ENCODE measurements at regions not wholly inside any gene's neighbourhood (a gene's known extent, or its start where the extent isn't known, plus 50 kb on each side); places are given as distances from the start of the nearest gene placed in this dataset.

GRCh38 chrX:114077773-114078172, 506.1 kb upstream of the HTR2C start:
- no peak for DNase-seq (ENCODE audit: low read depth in 1 of 2, low spot score in 1 of 2)
- Histone ChIP-seq H3K27me3 (ENCODE audit: insufficient read depth, poor library complexity, severe bottlenecking) (no peaks in the 10 kb centered on the region), H3K4me3 (replicated peaks; ENCODE audit: insufficient read depth, low read length) (no peak overlapping the region), H3K27ac (replicated peaks) (no peak overlapping the region)
- TF ChIP-seq CTCF (IDR thresholded peaks at IDR 0.05; ENCODE audit: insufficient read depth, low read length) (no peak), REST (IDR thresholded peaks at IDR 0.05; ENCODE audit: insufficient replicate concordance, low read depth) (no peak), SPI1 (IDR thresholded peaks at IDR 0.05; ENCODE audit: borderline replicate concordance, low read depth) (no peak), POLR2AphosphoS5 (IDR thresholded peaks at IDR 0.05; ENCODE audit: low read depth) (no peak), GABPA (IDR thresholded peaks at IDR 0.05; ENCODE audit: low read depth) (no peak)

- Histone ChIP-seq H3K27me3 (ENCODE audit: insufficient read depth, poor library complexity, severe bottlenecking) (no peaks in the 10 kb centered on the region), H3K4me3 (replicated peaks; ENCODE audit: insufficient read depth, low read length) (no peak overlapping the region), H3K27ac (replicated peaks) (no peak overlapping the region)
- TF ChIP-seq SPI1 (IDR thresholded peaks at IDR 0.05; ENCODE audit: borderline replicate concordance, low read depth) (no peak), CTCF (IDR thresholded peaks at IDR 0.05; ENCODE audit: insufficient read depth, low read length) (no peak), REST (IDR thresholded peaks at IDR 0.05; ENCODE audit: insufficient replicate concordance, low read depth) (no peak), POLR2AphosphoS5 (IDR thresholded peaks at IDR 0.05; ENCODE audit: low read depth) (no peak), GABPA (IDR thresholded peaks at IDR 0.05; ENCODE audit: low read depth) (no peak)
- no peak for DNase-seq (ENCODE audit: low read depth in 1 of 2, low spot score in 1 of 2)
Observed at GRCh38 chrX:114075073-114075673, 508.7 kb upstream of the HTR2C start.

- DNase-seq (ENCODE audit: low read depth in 1 of 2, low spot score in 1 of 2), result no peak
- H3K27ac ChIP-seq (replicated peaks), result no peak overlapping the region
- no peak for TF ChIP-seq REST (IDR thresholded peaks at IDR 0.05; ENCODE audit: insufficient replicate concordance, low read depth)
- TF ChIP-seq POLR2AphosphoS5 (IDR thresholded peaks at IDR 0.05; ENCODE audit: low read depth), result no peak
- TF ChIP-seq SPI1 (IDR thresholded peaks at IDR 0.05; ENCODE audit: borderline replicate concordance, low read depth), result no peak
- no peak for TF ChIP-seq GABPA (IDR thresholded peaks at IDR 0.05; ENCODE audit: low read depth)
- TF ChIP-seq CTCF (IDR thresholded peaks at IDR 0.05; ENCODE audit: insufficient read depth, low read length), result no peak
- H3K4me3 ChIP-seq (replicated peaks; ENCODE audit: insufficient read depth, low read length), result no peak overlapping the region
- H3K27me3 ChIP-seq (ENCODE audit: insufficient read depth, poor library complexity, severe bottlenecking), result no peaks in the 10 kb centered on the region
Observed at GRCh38 chrX:114073926-114074325, 510.0 kb upstream of the HTR2C start.
